ENCODE measurements at regions not wholly inside any gene's neighbourhood (a gene's known extent, or its start where the extent isn't known, plus 50 kb on each side); places are given as distances from the start of the nearest gene placed in this dataset.
"Not testable (repeated sequence)": the region's sequence is repeated elsewhere in the genome, so short reads cannot be mapped to it uniquely, and the experiment has no call there.

- DNase-seq (ENCODE audit: low read depth, low spot score): no peak
These were observed 1001.7 kb downstream of the BRD1 start for GRCh38 chr22:48825802-48826520.

- DNase-seq (ENCODE audit: low read depth, low spot score): no peak
These were observed 1002.7 kb downstream of the BRD1 start for GRCh38 chr22:48824712-48825651.

- DNase-seq (ENCODE audit: low read depth, low spot score): no peak
These were observed 1003.7 kb downstream of the BRD1 start for GRCh38 chr22:48823941-48824340.

- DNase-seq (ENCODE audit: low read depth, low spot score): no peak
These were observed 1005.1 kb downstream of the BRD1 start for GRCh38 chr22:48822278-48823233.

GRCh38 chr22:48821727-48822126, 1005.9 kb downstream of the BRD1 start:
- DNase-seq (ENCODE audit: low read depth, low spot score): no peak

- no peak for DNase-seq (ENCODE audit: low read depth, low spot score)
These were observed 1006.4 kb downstream of the BRD1 start for GRCh38 chr22:48821346-48821690.

GRCh38 chr22:48820481-48821345, 1007.0 kb downstream of the BRD1 start:
- DNase-seq (ENCODE audit: low read depth, low spot score): no peak

- DNase-seq (ENCODE audit: low read depth, low spot score): no peak
These were observed 1007.7 kb downstream of the BRD1 start for GRCh38 chr22:48819961-48820360.

GRCh38 chr22:48819232-48819631, 1008.4 kb downstream of the BRD1 start:
- DNase-seq (ENCODE audit: low read depth, low spot score): no peak

- DNase-seq (ENCODE audit: low read depth, low spot score): not testable (repeated sequence)
These were observed 1010.2 kb downstream of the BRD1 start for GRCh38 chr22:48817491-48817890.

GRCh38 chr22:48811885-48812284, 1015.8 kb downstream of the BRD1 start:
- no peak for DNase-seq (ENCODE audit: low read depth, low spot score)

- DNase-seq (ENCODE audit: low read depth, low spot score): no peak
These were observed 1019.4 kb downstream of the BRD1 start for GRCh38 chr22:48808038-48808960.

- DNase-seq (ENCODE audit: low read depth, low spot score): no peak
These were observed 1020.5 kb downstream of the BRD1 start for GRCh38 chr22:48807155-48807554.

GRCh38 chr22:48806227-48806781, 1021.4 kb downstream of the BRD1 start:
- DNase-seq (ENCODE audit: low read depth, low spot score): no peak

GRCh38 chr22:48805516-48805915, 1022.2 kb downstream of the BRD1 start:
- DNase-seq (ENCODE audit: low read depth, low spot score): no peak

- no peak for DNase-seq (ENCODE audit: low read depth, low spot score)
These were observed 1022.8 kb downstream of the BRD1 start for GRCh38 chr22:48804811-48805301.

- no peak for DNase-seq (ENCODE audit: low read depth, low spot score)
These were observed 1023.5 kb downstream of the BRD1 start for GRCh38 chr22:48803948-48804810.
